ENCODE measurements at regions not wholly inside any gene's neighbourhood (a gene's known extent, or its start where the extent isn't known, plus 50 kb on each side); places are given as distances from the start of the nearest gene placed in this dataset.
A peak's percentile ranks its signal among the peaks of the same experiment; 100 is the strongest.

DNA sequence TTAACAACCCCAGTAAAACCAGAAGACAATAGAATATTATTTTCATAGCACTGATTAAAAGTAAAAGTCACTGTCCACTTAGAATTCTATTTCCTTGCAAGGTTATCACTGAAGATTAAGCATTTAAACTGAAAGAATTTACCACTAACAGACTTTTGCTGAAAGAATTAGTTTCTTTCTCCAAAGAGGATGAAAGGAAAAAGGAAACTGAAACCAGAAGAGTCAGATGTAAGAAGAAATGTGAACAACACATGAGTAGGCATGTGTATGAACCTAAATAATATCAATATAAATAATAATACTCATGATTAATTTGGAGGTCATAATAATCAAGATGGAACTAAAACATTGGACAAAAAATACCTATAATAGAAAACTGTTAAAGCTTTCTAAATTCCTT is 82.4 kb upstream of the KLHL29 start:
- no peak for DNase-seq (ENCODE audit: low spot score)
- POLR2A ChIA-PET (ENCODE audit: low non-redundant PET), result no interaction called here
- H3K27ac ChIP-seq, result no peak overlapping the region
- TF ChIP-seq CTCF (conservative IDR thresholded peaks at IDR 0.05; ENCODE audit: low read depth), result no peak
- CTCF ChIA-PET, result no interaction called here

- POLR2A ChIA-PET (ENCODE audit: low non-redundant PET), result interaction anchor here (0.6 kb wide), 1 partner anchor 361 kb away, joined by 5 read pairs; no protein-coding TSS in a partner anchor
- TF ChIP-seq CTCF (conservative IDR thresholded peaks at IDR 0.05; ENCODE audit: low read depth), result no peak
- CTCF ChIA-PET, result no interaction called here
- DNase-seq (ENCODE audit: low spot score), result no peak
- H3K27ac ChIP-seq, result no peak overlapping the region
These were observed 78.6 kb upstream of the KLHL29 start for GRCh38 chr2:23306401-23306800.

GRCh38 chr2:23311186-23311585 is 73.8 kb upstream of the KLHL29 start:
- ChIA-PET CTCF (no interaction called here), POLR2A (ENCODE audit: low non-redundant PET) (no interaction called here)
- no peak overlapping the region for H3K27ac ChIP-seq
- DNase-seq (ENCODE audit: low spot score), result no peak
- no peak for TF ChIP-seq CTCF (conservative IDR thresholded peaks at IDR 0.05; ENCODE audit: low read depth)

DNA sequence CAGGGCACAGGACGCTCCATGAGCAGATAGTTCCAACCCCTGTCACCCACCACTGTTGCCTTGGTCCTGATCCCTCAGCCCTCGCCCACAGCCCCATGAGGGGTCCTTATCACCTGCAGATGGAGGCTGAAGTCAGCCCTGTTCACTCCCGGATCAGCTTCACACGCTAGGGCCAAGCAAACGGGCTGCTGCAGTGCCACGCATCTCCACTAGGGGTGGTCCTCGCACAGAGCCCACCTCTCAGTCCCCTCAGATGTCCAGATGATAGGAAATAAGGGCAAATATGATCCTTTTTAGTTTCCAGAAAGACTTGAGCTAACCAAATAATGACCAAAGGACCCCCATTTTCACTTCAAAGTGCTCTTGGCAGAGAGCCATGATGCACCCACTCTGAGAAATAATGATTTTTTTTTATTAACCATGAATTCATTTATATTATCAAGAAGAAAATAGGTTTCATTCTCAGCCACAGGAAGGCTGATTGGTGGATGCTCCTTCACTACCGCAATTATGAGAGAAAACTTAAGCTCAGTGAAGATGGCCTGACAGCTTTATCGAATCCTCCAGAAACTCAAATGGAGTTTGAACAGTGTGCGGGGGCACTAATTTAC is 71.9 kb upstream of the KLHL29 start:
- peak; percentile 14 for DNase-seq (ENCODE audit: low spot score)
- POLR2A ChIA-PET (ENCODE audit: low non-redundant PET), result no interaction called here
- CTCF ChIA-PET, result interaction anchor here (0.6 kb wide), 1 partner anchor 139 kb away, joined by 3 read pairs; no protein-coding TSS in a partner anchor
- no peak overlapping the region for H3K27ac ChIP-seq
- TF ChIP-seq CTCF (conservative IDR thresholded peaks at IDR 0.05; ENCODE audit: low read depth), result peak; percentile 31; the same call in 1 of the 2 replicates

GRCh38 chr2:23314687-23315086 is 70.3 kb upstream of the KLHL29 start:
- no peak for TF ChIP-seq CTCF (conservative IDR thresholded peaks at IDR 0.05; ENCODE audit: low read depth)
- CTCF ChIA-PET, result no interaction called here

DNA sequence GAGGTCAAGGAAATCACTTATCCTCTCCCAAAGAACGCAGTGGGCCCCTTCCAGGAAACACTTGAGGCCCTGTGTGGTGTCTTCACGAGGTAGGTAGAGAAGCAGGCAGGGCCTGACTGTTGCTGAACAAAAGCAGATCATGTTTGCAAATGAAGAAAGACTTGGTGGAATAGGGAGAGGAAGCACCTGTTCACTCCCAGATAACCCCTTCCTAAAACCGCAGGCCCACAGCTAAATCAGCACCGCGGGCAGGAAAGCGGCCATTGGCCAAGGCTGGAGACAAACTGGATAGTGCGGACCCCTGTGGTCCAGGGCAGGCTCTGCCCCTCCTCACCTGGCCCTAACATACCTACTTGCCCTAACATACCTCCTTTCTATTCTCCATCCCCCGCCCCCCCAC is 64.9 kb upstream of the KLHL29 start:
- H3K27ac ChIP-seq, result no peak overlapping the region
- CTCF ChIA-PET, result no interaction called here

More at GRCh38 chr2:23314687-23315086, 70.3 kb upstream of the KLHL29 start:
- DNase-seq (ENCODE audit: low spot score), result no peak
- no peak overlapping the region for H3K27ac ChIP-seq
- POLR2A ChIA-PET (ENCODE audit: low non-redundant PET), result no interaction called here

More for the DNA sequence above, 64.9 kb upstream of the KLHL29 start:
- DNase-seq (ENCODE audit: low spot score), result no peak
- POLR2A ChIA-PET (ENCODE audit: low non-redundant PET), result no interaction called here
- TF ChIP-seq CTCF (conservative IDR thresholded peaks at IDR 0.05; ENCODE audit: low read depth), result no peak
